ENCODE measurements at regions not wholly inside any gene's neighbourhood (a gene's known extent, or its start where the extent isn't known, plus 50 kb on each side); places are given as distances from the start of the nearest gene placed in this dataset.

DNA sequence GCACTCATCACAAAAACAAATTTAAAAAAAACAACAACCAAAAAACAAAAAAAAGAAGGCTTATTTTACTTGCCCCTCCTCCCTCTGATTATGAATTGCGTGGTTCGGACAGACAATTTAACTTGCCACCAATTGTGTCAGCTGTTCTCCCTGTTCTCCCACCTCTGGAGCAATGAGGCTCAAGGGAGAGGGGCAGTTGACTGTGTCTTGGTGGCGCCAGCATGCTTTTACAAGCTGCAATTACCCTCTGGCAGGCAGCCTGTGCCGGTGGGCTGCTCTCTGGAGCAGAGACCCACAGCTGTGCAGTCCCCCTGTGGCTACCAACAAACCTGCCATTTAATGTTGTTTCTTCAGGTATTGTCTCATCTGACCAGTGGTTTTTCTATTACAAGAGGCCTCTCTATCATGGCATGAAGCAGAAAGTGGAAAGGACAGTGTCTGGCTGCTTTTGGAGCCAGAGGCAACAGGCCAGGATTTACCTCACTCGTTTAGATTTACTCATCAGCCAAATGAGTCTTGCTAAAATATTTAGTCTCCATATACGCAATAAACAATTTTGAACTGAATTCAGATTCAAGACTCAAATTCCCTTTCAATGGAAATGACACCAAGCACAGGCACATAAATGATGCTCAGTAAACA is 192.0 kb upstream of the TPRG1 start:
- POLR2A ChIA-PET: no interaction called here
- H3K27ac ChIP-seq (ENCODE audit: low read depth, low read length): no peak overlapping the region
- no peak for DNase-seq (ENCODE audit: low read depth, low spot score)
- TF ChIP-seq CTCF (IDR thresholded peaks at IDR 0.05; ENCODE audit: low read depth, low read length): no peak
- H3K9me3 ChIP-seq (ENCODE audit: control insufficient read depth, insufficient read depth, low read length): no peaks in the 10 kb centered on the region
- no peak overlapping the region for H3K4me3 ChIP-seq (ENCODE audit: low read depth, low read length)
- H3K27me3 ChIP-seq (ENCODE audit: control insufficient read depth, insufficient read depth, low read length): peaks cover 3% of the 10 kb centered on the region
- CTCF ChIA-PET: interaction anchor here (0.9 kb wide), 1 partner anchor 61 kb away, joined by 3 read pairs; no protein-coding TSS in a partner anchor

DNA sequence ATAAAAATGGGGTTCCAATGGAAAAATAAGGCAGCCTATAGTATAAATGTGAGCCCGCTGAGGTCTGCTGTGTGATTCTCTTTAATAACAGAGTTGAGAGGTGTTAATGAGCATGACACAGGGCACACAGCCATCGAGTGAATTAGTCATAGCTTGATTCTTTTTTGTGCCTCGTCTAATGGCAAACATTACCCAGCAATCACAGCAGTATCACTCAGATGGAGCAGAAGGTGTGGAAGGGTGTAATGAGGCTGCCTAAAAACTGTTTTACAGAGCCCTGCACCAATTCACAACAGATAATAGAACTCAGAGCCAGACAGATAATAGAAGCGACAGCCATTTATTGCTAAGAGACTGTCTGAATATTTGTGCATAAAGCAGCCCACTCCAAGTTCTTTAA is 178.6 kb upstream of the TPRG1 start:
- H3K27ac ChIP-seq (ENCODE audit: low read depth, low read length): no peak overlapping the region
- no peak for TF ChIP-seq CTCF (IDR thresholded peaks at IDR 0.05; ENCODE audit: low read depth, low read length)
- CTCF ChIA-PET: no interaction called here

DNA sequence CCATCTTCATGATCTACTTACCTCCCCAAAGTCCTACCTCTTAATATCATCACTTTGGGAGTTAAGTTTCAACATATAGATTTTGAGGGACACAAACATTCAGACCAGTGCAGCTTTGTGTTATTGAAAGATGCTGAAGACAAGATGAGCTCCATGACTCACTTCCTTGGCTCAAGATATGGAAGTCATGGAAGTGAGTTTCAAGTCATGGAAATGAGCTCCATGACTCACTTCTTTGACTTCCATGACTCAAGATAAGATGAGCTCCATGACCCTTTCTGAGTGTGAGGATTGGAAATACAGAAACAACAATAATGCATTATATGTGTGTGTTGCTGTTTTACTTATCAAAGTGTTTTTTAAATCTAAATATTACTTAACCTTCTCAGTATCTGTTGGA is 170.2 kb upstream of the TPRG1 start:
- ChIA-PET CTCF (interaction anchor here (1.1 to 1.8 kb wide), 5 partner anchors 11 to 1262 kb away, joined by 3 to 4 read pairs (median 3); no protein-coding TSS in a partner anchor), POLR2A (no interaction called here)
- Histone ChIP-seq H3K27me3 (ENCODE audit: control insufficient read depth, insufficient read depth, low read length) (no peaks in the 10 kb centered on the region), H3K27ac (ENCODE audit: low read depth, low read length) (no peak overlapping the region), H3K4me3 (ENCODE audit: low read depth, low read length) (no peak overlapping the region), H3K9me3 (ENCODE audit: control insufficient read depth, insufficient read depth, low read length) (no peaks in the 10 kb centered on the region)
- TF ChIP-seq CTCF (IDR thresholded peaks at IDR 0.05; ENCODE audit: low read depth, low read length): no peak
- peak; percentile 29 for DNase-seq (ENCODE audit: low read depth, low spot score)

More for the DNA sequence above, 178.6 kb upstream of the TPRG1 start:
- Histone ChIP-seq H3K9me3 (ENCODE audit: control insufficient read depth, insufficient read depth, low read length) (no peaks in the 10 kb centered on the region), H3K4me3 (ENCODE audit: low read depth, low read length) (no peak overlapping the region), H3K27me3 (ENCODE audit: control insufficient read depth, insufficient read depth, low read length) (no peaks in the 10 kb centered on the region)
- no peak for DNase-seq (ENCODE audit: low read depth, low spot score)
- POLR2A ChIA-PET: no interaction called here

GRCh38 chr3:189003410-189003809 is 168.4 kb upstream of the TPRG1 start:
- POLR2A ChIA-PET: no interaction called here

More at GRCh38 chr3:189003410-189003809, 168.4 kb upstream of the TPRG1 start:
- no peak for DNase-seq (ENCODE audit: low read depth, low spot score)
- Histone ChIP-seq H3K4me3 (ENCODE audit: low read depth, low read length) (no peak overlapping the region), H3K27me3 (ENCODE audit: control insufficient read depth, insufficient read depth, low read length) (no peaks in the 10 kb centered on the region), H3K9me3 (ENCODE audit: control insufficient read depth, insufficient read depth, low read length) (no peaks in the 10 kb centered on the region), H3K27ac (ENCODE audit: low read depth, low read length) (no peak overlapping the region)
- CTCF ChIA-PET: interaction anchor here (1.0 kb wide), 1 partner anchor 23 kb away, joined by 3 read pairs; no protein-coding TSS in a partner anchor
- no peak for TF ChIP-seq CTCF (IDR thresholded peaks at IDR 0.05; ENCODE audit: low read depth, low read length)
